Activated B cell treated with CpG ODN at 0.5 μM for 24 hours (primary cell): ENCODE measurements at regions not wholly inside any gene's neighbourhood (a gene's known extent, or its start where the extent isn't known, plus 50 kb on each side); places are given as distances from the start of the nearest gene placed in this dataset.

Experiments
- ATAC-seq: fragments of 200-7000 bp; cut with Tn5 transposase; one replicate; pipeline ENCODE4 v1.10.0; 2021; ENCODE audit warnings: low read depth, mild to moderate bottlenecking, moderate library complexity
- CTCF ChIA-PET: fragments of 350-600 bp; sonication (Branson Sonifier 250); formaldehyde crosslinking; loops from one replicate; lab custom pipeline; 2021; ENCODE audit warnings: antibody characterized with exemption; lab: Charles Lee
- POLR2A ChIA-PET: fragments of 350-600 bp; sonication (Branson Sonifier 250); formaldehyde crosslinking; loops from one replicate; lab custom pipeline; 2021; ENCODE audit warnings: antibody characterized with exemption; lab: Charles Lee
- DNase-seq: peaks from one replicate; pipeline ENCODE4 v3.0.0; 2022
- H3K27ac Mint-ChIP-seq: one replicate; pipeline ENCODE4 v1.8.0; 2020; ENCODE audit warnings: mixed read lengths
- H3K27me3 Mint-ChIP-seq: one replicate; pipeline ENCODE4 v1.8.0; 2021; ENCODE audit warnings: mixed read lengths
- H3K36me3 Mint-ChIP-seq: one replicate; pipeline ENCODE4 v1.8.0; 2021; ENCODE audit warnings: low read depth, mixed read lengths
- H3K4me1 Mint-ChIP-seq: one replicate; pipeline ENCODE4 v1.8.0; 2021; ENCODE audit warnings: mixed read lengths
- H3K4me3 Mint-ChIP-seq: one replicate; pipeline ENCODE4 v1.8.0; 2020; ENCODE audit warnings: mild to moderate bottlenecking, mixed read lengths
- H3K9me3 Mint-ChIP-seq: one replicate; pipeline ENCODE4 v1.8.0; 2020; ENCODE audit warnings: mixed read lengths
- CTCF ChIP-seq: fragments of 200-600 bp; IDR thresholded peaks from one replicate; pipeline ENCODE4 v1.8.0; 2022; ENCODE audit warnings: antibody characterized with exemption, mild to moderate bottlenecking
- intact Hi-C: fragments of 100-400 bp; cut with micrococcal nuclease; formaldehyde crosslinking; loops from one replicate; pipeline ENCODE4 v1.15.1; 2024

- no peaks in the 10 kb centered on the region for H3K36me3 Mint-ChIP-seq
- CTCF ChIA-PET, result no interaction called here
- H3K4me3 Mint-ChIP-seq, result no peak overlapping the region
- DNase-seq (no peak), ATAC-seq (no peak)
- H3K27ac Mint-ChIP-seq, result no peak overlapping the region
- POLR2A ChIA-PET, result no interaction called here
- no peak for TF ChIP-seq CTCF
- H3K4me1 Mint-ChIP-seq, result no peaks in the 10 kb centered on the region
- no peaks in the 10 kb centered on the region for H3K27me3 Mint-ChIP-seq
- intact Hi-C loops, result no loop called here
- H3K9me3 Mint-ChIP-seq, result no peaks in the 10 kb centered on the region
Observed at GRCh38 chr4:65968831-65969558, 298.7 kb upstream of the EPHA5 start.

GRCh38 chr4:65960751-65961150, 290.5 kb upstream of the EPHA5 start:
- POLR2A ChIA-PET, result no interaction called here

GRCh38 chr4:65954416-65954815, 284.1 kb upstream of the EPHA5 start:
- no peaks in the 10 kb centered on the region for H3K36me3 Mint-ChIP-seq
- H3K27ac Mint-ChIP-seq, result no peak overlapping the region
- no peaks in the 10 kb centered on the region for H3K27me3 Mint-ChIP-seq
- ATAC-seq (no peak), DNase-seq (no peak)
- no peaks in the 10 kb centered on the region for H3K4me1 Mint-ChIP-seq
- peaks cover 3% of the 10 kb centered on the region for H3K9me3 Mint-ChIP-seq
- intact Hi-C loops, result no loop called here
- ChIA-PET CTCF (no interaction called here), POLR2A (no interaction called here)
- TF ChIP-seq CTCF, result no peak
- H3K4me3 Mint-ChIP-seq, result no peak overlapping the region

More at GRCh38 chr4:65960751-65961150, 290.5 kb upstream of the EPHA5 start:
- no peak overlapping the region for H3K4me3 Mint-ChIP-seq
- CTCF ChIA-PET, result no interaction called here
- intact Hi-C loops, result no loop called here
- no peak for TF ChIP-seq CTCF
- no peak overlapping the region for H3K27ac Mint-ChIP-seq
- no peaks in the 10 kb centered on the region for H3K36me3 Mint-ChIP-seq
- DNase-seq (no peak), ATAC-seq (no peak)
- no peaks in the 10 kb centered on the region for H3K27me3 Mint-ChIP-seq
- no peaks in the 10 kb centered on the region for H3K4me1 Mint-ChIP-seq
- H3K9me3 Mint-ChIP-seq, result peaks cover 8% of the 10 kb centered on the region

- peaks cover 4% of the 10 kb centered on the region for H3K9me3 Mint-ChIP-seq
- TF ChIP-seq CTCF, result no peak
- H3K27me3 Mint-ChIP-seq, result no peaks in the 10 kb centered on the region
- no peaks in the 10 kb centered on the region for H3K36me3 Mint-ChIP-seq
- ATAC-seq (no peak), DNase-seq (no peak)
- ChIA-PET CTCF (no interaction called here), POLR2A (no interaction called here)
- no peaks in the 10 kb centered on the region for H3K4me1 Mint-ChIP-seq
- no peak overlapping the region for H3K4me3 Mint-ChIP-seq
- intact Hi-C loops, result no loop called here
- H3K27ac Mint-ChIP-seq, result no peak overlapping the region
Observed at GRCh38 chr4:65951177-65951576, 280.9 kb upstream of the EPHA5 start.

- Mint-ChIP-seq H3K4me3 (no peak overlapping the region), H3K4me1 (no peaks in the 10 kb centered on the region), H3K9me3 (peaks cover 2% of the 10 kb centered on the region), H3K27ac (no peak overlapping the region), H3K27me3 (no peaks in the 10 kb centered on the region), H3K36me3 (no peaks in the 10 kb centered on the region)
- intact Hi-C loops, result no loop called here
- TF ChIP-seq CTCF, result no peak
- CTCF ChIA-PET, result no interaction called here
- DNase-seq, result no peak
- no peak for ATAC-seq
- POLR2A ChIA-PET, result no interaction called here
Observed at GRCh38 chr4:65943076-65943475, 272.8 kb upstream of the EPHA5 start.
